ENCODE measurements at regions not wholly inside any gene's neighbourhood (a gene's known extent, or its start where the extent isn't known, plus 50 kb on each side); places are given as distances from the start of the nearest gene placed in this dataset.
"Not testable (repeated sequence)": the region's sequence is repeated elsewhere in the genome, so short reads cannot be mapped to it uniquely, and the experiment has no call there.

DNA sequence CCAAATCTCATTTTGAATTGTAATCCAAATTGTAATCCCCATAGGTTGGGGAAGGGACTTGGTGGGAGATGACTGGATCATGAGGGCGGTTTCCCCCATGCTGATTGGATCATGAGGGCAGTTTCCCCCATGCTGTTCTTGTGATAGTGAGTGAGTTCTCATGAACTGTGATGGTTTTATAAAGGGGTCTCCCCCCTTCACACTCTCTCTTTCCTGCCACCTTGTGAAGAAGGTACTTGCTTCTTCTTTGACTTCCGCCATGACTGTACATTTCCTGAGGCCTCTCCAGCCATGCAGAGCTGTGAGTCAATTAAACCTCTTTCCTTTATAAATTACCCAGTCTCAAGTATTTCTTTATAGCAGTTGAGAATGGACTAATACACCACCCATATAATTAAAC is 68.4 kb downstream of the NFKBIZ start:
- TF ChIP-seq, protein P1, sequence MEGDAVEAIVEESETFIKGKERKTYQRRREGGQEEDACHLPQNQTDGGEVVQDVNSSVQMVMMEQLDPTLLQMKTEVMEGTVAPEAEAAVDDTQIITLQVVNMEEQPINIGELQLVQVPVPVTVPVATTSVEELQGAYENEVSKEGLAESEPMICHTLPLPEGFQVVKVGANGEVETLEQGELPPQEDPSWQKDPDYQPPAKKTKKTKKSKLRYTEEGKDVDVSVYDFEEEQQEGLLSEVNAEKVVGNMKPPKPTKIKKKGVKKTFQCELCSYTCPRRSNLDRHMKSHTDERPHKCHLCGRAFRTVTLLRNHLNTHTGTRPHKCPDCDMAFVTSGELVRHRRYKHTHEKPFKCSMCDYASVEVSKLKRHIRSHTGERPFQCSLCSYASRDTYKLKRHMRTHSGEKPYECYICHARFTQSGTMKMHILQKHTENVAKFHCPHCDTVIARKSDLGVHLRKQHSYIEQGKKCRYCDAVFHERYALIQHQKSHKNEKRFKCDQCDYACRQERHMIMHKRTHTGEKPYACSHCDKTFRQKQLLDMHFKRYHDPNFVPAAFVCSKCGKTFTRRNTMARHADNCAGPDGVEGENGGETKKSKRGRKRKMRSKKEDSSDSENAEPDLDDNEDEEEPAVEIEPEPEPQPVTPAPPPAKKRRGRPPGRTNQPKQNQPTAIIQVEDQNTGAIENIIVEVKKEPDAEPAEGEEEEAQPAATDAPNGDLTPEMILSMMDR (tag by site-specific recombination; IDR thresholded peaks at IDR 0.05) = not testable (repeated sequence)
- TF ChIP-seq, protein P2, sequence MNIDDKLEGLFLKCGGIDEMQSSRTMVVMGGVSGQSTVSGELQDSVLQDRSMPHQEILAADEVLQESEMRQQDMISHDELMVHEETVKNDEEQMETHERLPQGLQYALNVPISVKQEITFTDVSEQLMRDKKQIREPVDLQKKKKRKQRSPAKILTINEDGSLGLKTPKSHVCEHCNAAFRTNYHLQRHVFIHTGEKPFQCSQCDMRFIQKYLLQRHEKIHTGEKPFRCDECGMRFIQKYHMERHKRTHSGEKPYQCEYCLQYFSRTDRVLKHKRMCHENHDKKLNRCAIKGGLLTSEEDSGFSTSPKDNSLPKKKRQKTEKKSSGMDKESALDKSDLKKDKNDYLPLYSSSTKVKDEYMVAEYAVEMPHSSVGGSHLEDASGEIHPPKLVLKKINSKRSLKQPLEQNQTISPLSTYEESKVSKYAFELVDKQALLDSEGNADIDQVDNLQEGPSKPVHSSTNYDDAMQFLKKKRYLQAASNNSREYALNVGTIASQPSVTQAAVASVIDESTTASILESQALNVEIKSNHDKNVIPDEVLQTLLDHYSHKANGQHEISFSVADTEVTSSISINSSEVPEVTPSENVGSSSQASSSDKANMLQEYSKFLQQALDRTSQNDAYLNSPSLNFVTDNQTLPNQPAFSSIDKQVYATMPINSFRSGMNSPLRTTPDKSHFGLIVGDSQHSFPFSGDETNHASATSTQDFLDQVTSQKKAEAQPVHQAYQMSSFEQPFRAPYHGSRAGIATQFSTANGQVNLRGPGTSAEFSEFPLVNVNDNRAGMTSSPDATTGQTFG (tag by site-specific recombination; IDR thresholded peaks at IDR 0.05; ENCODE audit: borderline replicate concordance) = not testable (repeated sequence)
- TF ChIP-seq, protein P3, sequence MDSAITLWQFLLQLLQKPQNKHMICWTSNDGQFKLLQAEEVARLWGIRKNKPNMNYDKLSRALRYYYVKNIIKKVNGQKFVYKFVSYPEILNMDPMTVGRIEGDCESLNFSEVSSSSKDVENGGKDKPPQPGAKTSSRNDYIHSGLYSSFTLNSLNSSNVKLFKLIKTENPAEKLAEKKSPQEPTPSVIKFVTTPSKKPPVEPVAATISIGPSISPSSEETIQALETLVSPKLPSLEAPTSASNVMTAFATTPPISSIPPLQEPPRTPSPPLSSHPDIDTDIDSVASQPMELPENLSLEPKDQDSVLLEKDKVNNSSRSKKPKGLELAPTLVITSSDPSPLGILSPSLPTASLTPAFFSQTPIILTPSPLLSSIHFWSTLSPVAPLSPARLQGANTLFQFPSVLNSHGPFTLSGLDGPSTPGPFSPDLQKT (IDR thresholded peaks at IDR 0.05; ENCODE audit: borderline replicate concordance, low read depth, low read length) = not testable (repeated sequence)
- not testable (repeated sequence) for TF ChIP-seq ZNF501 (tag by site-specific recombination; IDR thresholded peaks at IDR 0.05); ZBTB7A (tag by site-specific recombination; IDR thresholded peaks at IDR 0.05; ENCODE audit: low read depth); OVOL3 (tag by site-specific recombination; IDR thresholded peaks at IDR 0.05); ZNF138 (tag by site-specific recombination; IDR thresholded peaks at IDR 0.05; ENCODE audit: borderline replicate concordance); YY1 (tag by site-specific recombination; IDR thresholded peaks at IDR 0.05); ZNF433 (tag by site-specific recombination; IDR thresholded peaks at IDR 0.05; ENCODE audit: low read depth); ZFP41 (tag by site-specific recombination; IDR thresholded peaks at IDR 0.05; ENCODE audit: borderline replicate concordance)
- TF ChIP-seq, protein P4, sequence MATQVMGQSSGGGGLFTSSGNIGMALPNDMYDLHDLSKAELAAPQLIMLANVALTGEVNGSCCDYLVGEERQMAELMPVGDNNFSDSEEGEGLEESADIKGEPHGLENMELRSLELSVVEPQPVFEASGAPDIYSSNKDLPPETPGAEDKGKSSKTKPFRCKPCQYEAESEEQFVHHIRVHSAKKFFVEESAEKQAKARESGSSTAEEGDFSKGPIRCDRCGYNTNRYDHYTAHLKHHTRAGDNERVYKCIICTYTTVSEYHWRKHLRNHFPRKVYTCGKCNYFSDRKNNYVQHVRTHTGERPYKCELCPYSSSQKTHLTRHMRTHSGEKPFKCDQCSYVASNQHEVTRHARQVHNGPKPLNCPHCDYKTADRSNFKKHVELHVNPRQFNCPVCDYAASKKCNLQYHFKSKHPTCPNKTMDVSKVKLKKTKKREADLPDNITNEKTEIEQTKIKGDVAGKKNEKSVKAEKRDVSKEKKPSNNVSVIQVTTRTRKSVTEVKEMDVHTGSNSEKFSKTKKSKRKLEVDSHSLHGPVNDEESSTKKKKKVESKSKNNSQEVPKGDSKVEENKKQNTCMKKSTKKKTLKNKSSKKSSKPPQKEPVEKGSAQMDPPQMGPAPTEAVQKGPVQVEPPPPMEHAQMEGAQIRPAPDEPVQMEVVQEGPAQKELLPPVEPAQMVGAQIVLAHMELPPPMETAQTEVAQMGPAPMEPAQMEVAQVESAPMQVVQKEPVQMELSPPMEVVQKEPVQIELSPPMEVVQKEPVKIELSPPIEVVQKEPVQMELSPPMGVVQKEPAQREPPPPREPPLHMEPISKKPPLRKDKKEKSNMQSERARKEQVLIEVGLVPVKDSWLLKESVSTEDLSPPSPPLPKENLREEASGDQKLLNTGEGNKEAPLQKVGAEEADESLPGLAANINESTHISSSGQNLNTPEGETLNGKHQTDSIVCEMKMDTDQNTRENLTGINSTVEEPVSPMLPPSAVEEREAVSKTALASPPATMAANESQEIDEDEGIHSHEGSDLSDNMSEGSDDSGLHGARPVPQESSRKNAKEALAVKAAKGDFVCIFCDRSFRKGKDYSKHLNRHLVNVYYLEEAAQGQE (tag by site-specific recombination; IDR thresholded peaks at IDR 0.05) = not testable (repeated sequence)

All from HEK293 (cell line).